Urinary bladder (tissue), 3 donors: ENCODE measurements at regions not wholly inside any gene's neighbourhood (a gene's known extent, or its start where the extent isn't known, plus 50 kb on each side); places are given as distances from the start of the nearest gene placed in this dataset.
"Not testable (repeated sequence)": the region's sequence is repeated elsewhere in the genome, so short reads cannot be mapped to it uniquely, and the experiment has no call there.

Experiments
- DNase-seq: peaks from one replicate; pipeline ENCODE4 v3.0.0-alpha.2; 2015; ENCODE audit errors: extremely low spot score
- H3K27ac ChIP-seq: one replicate; pipeline ENCODE4 v1.5.1; 2013; ENCODE audit warnings: low read depth, mild to moderate bottlenecking, moderate library complexity
- H3K36me3 ChIP-seq: one replicate; pipeline ENCODE4 v1.6.1; 2013; ENCODE audit warnings: mild to moderate bottlenecking, moderate library complexity; ENCODE audit not compliant: insufficient read depth
- H3K4me1 ChIP-seq: one replicate; pipeline ENCODE4 v1.6.1; 2013; ENCODE audit warnings: mild to moderate bottlenecking, moderate library complexity; ENCODE audit not compliant: insufficient read depth
- H3K4me3 ChIP-seq: one replicate; pipeline ENCODE4 v1.5.1; 2013; ENCODE audit warnings: low read depth, low read length
- WGBS: extraction: QIAGEN DNeasy Blood & Tissue Kit; methylation state at CpG from one replicate; pipeline ENCODE4 v1.1.7; 2013; 5-methylcytosine and 5-hydroxymethylcytosine counted together
- donor health status: healthy with polysubstance abuse.
- donor health status: healthy.

DNA sequence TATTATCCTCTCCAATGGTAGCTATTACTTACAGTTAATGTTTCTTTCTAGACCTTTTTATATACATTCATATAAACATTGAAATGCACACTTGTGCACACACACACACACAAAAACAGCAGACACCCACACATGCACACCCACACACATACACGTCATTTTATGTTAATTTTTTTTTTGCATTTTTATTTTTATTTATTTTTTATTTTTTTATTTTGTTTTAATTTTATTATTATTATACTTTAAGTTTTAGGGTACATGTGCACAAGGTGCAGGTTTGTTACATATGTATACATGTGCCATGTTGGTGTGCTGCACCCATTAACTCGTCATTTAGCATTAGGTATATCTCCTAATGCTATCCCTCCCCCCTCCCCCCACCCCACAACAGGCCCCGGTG, 1839.1 kb downstream of the LRRC4C start:
- WGBS = 85% methylated on average over 1 of the region's 3 CpGs
- not testable (repeated sequence) for H3K4me3 ChIP-seq, H3K36me3 ChIP-seq, H3K4me1 ChIP-seq, DNase-seq, H3K27ac ChIP-seq

DNA sequence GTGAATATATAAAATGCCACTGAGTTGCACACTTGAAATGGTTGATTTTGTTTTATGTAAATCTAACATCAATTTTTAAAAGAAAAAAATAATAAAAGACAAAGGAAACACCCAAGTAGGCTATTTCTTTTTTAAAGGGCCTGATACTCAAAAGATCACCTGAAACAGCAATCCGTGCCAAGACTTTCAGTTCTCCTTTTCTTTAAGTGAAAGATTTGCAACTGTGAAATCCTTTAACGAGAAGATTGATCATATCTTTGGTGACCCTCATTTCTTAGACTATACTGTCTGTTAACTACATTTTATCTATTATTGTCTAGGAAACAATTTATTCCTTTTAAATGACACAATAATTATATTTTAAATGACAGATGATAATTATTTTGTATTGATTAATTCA, 1841.5 kb downstream of the LRRC4C start:
- Histone ChIP-seq H3K4me3 (no peak overlapping the region), H3K27ac (no peak overlapping the region), H3K36me3 (no peaks in the 10 kb centered on the region), H3K4me1 (no peaks in the 10 kb centered on the region)
- no peak for DNase-seq
- WGBS = 81% methylated on average over 2 of the region's 2 CpGs

DNA sequence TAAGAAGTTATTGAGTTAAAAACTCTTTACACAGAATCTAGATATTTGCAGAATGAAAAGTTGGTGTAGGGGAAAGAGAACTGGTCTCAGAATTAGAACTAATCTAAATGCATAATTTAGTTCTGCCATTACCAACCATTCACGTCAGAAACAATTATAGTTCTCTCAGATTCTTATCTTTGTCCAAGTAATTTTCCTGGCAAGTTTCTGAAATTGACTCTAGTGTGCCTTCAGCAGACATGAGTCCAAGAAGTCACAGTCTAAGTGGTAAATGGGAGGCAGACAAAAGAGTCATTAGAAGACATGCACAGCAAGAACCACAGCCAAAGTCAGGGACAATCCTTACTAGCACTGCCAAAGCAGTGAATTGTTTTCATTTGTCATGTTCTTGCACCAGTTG, 1870.1 kb downstream of the LRRC4C start:
- no peak for DNase-seq
- 71% methylated on average over 1 of the region's 1 CpG for WGBS
- Histone ChIP-seq H3K36me3 (no peaks in the 10 kb centered on the region), H3K4me3 (no peak overlapping the region), H3K4me1 (no peaks in the 10 kb centered on the region), H3K27ac (no peak overlapping the region)

DNA sequence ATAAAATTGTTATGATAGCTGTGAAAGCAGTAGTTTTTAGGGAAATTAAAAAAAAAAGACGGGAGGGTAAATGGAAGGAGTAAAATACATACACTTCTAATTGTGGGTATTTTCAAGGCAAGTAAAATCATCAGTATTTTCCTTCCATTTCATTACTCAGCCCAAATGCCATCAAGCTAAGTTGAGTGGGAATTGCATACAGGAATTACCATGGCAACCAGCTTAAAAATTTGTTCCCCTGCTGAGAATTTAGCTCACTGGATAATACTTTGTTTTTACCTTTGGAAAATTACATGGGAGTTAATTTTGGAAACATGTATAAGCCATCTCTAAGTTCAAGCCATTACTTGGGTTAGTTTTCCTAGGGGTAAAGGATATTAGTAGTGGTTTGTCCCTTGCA, 1873.4 kb downstream of the LRRC4C start:
- WGBS = 86% methylated on average over 1 of the region's 1 CpG

DNA sequence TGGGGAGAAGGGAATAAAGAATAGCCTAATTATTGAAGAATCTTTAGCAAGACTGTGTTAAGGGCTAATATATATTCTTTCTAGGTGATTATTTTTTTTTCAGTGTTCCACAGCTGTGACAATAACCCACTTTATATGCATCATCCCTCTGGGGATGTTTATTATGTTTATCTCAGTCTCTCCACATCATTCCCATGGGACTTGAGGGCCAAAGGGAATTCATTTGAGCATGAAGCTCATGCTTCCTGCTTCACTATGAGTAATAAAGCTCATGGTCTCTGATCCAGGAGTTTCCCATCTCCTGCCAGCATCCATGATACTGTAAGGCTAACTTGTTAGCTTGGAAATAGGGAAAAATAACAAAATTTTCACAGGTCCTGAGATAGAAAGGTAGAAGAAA, 1888.4 kb downstream of the LRRC4C start:
- Histone ChIP-seq H3K27ac (no peak overlapping the region), H3K4me3 (no peak overlapping the region), H3K4me1 (no peaks in the 10 kb centered on the region), H3K36me3 (no peaks in the 10 kb centered on the region)
- no peak for DNase-seq

More for the DNA sequence above, 1873.4 kb downstream of the LRRC4C start:
- H3K4me3 ChIP-seq = no peak overlapping the region
- no peak for DNase-seq
- H3K4me1 ChIP-seq = no peaks in the 10 kb centered on the region
- no peak overlapping the region for H3K27ac ChIP-seq
- no peaks in the 10 kb centered on the region for H3K36me3 ChIP-seq

DNA sequence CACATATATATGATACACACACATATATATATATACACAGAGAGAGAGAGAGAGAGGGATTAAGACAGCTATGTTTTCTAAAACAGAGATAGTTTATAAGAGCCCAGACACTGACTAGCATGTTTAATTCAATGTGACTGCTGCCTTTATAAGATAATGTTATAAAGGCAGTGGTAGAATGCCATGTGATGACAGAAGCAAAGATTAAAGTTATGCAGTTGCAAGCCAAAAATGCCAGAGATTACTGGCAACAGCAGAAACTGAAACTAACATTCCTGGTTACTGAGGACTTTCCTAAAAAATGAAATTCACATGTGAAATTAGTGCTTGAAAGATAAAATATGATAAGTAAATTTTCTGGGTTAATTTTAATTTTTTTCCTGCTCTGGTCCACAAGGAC, 1888.9 kb downstream of the LRRC4C start:
- Histone ChIP-seq H3K4me3 (no peak overlapping the region), H3K4me1 (no peaks in the 10 kb centered on the region), H3K36me3 (no peaks in the 10 kb centered on the region), H3K27ac (no peak overlapping the region)
- DNase-seq = no peak

DNA sequence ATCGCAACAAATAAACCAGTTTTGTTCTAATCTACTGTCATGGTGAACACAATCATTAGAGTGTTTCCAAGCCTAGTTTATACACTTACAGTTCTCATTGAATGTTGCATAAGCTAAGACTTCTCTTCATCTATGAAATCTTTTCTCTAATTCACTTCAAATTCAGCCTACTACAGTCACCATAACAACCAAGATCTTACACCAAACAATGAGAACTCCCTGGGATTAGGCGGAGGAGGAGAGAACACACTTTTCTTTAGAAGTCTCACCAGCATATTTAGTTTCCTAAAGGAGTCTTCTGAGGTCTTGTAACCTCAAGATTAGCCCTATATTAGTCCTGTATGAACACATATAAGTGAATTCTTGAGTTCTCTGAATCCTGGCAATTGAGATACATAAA, 1889.7 kb downstream of the LRRC4C start:
- no peak for DNase-seq
- no peak overlapping the region for H3K4me3 ChIP-seq
- H3K36me3 ChIP-seq = no peaks in the 10 kb centered on the region
- no peaks in the 10 kb centered on the region for H3K4me1 ChIP-seq
- WGBS = 79% methylated on average over 2 of the region's 2 CpGs
- no peak overlapping the region for H3K27ac ChIP-seq

DNA sequence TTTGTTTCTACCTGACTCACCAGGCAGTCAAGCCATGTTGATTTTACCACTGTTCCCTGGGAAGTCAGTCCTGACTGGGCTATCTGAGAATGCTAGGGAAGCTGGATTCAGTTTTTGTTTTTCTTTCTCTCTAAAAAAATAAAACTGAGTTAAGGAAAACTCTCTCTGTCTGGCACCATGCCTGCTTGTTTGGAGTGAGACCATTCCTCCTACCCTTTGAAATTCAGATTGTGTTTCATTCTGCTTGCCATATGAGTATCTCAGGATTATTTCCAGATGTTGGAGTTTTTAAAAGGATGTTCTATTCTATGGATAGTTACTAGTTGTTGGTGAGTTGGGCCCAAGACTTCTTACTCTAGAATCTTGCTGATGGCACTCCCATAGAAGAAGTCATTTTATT, 1917.0 kb downstream of the LRRC4C start:
- DNase-seq = no peak
- no peak overlapping the region for H3K4me3 ChIP-seq
- no peaks in the 10 kb centered on the region for H3K36me3 ChIP-seq
- H3K27ac ChIP-seq = no peak overlapping the region
- no peaks in the 10 kb centered on the region for H3K4me1 ChIP-seq

DNA sequence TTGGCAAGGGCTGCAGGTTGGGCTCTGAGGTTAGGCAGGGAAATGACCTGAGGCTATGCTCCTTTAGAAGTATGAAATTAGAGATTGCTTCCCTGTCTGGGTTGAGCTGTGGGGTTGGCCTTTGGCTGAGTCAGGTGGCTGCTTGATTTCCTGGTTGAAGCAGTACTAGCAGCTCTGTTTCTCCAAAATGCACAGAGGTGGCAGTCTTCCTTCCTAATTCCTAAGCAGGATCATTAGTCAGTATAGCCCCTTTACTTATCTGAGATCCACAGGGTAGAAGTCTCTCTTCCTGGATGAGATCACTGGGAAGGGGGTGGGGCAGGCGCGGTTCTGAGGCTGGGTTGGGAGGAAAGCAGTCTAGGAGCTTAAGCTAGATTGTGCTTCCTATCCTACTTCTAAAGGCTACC, 1917.5 kb downstream of the LRRC4C start:
- no peak for DNase-seq
- WGBS = 72% methylated on average over 2 of the region's 2 CpGs

DNA sequence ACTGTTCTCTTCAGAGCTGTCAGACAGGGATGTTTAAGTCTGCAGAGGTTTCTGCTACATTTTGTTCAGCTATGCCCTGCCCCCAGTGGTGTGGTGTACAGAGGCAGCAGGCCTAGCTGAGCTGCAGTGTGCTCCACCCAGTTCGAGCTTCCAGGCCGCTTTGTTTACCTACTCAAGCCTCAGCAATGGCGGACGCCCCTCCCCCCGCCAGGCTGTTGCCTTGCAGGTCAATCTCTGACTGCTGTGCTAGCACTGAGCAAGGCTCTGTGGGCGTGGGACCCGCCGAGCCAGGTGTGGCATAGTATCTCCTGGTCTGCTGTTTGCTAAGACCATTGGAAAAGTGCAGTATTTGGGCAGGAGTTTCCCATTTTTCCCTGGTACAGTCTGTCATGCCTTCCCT, 1923.1 kb downstream of the LRRC4C start:
- WGBS = 85% methylated on average over 8 of the region's 8 CpGs
- not testable (repeated sequence) for DNase-seq, H3K4me3 ChIP-seq, H3K27ac ChIP-seq, H3K36me3 ChIP-seq, H3K4me1 ChIP-seq

More for the DNA sequence above, 1917.5 kb downstream of the LRRC4C start:
- Histone ChIP-seq H3K36me3 (no peaks in the 10 kb centered on the region), H3K4me3 (no peak overlapping the region), H3K27ac (no peak overlapping the region), H3K4me1 (no peaks in the 10 kb centered on the region)
